ENCODE measurements at regions not wholly inside any gene's neighbourhood (a gene's known extent, or its start where the extent isn't known, plus 50 kb on each side); places are given as distances from the start of the nearest gene placed in this dataset.

- Histone ChIP-seq H3K4me3 (no peak overlapping the region), H3K9me3 (no peaks in the 10 kb centered on the region), H3K27ac (no peak overlapping the region), H3K4me1 (no peaks in the 10 kb centered on the region), H3K36me3 (no peaks in the 10 kb centered on the region), H3K27me3 (no peaks in the 10 kb centered on the region)
- DNase-seq: no peak
- TF ChIP-seq POLR2A (IDR thresholded peaks at IDR 0.05): no peak
- TF ChIP-seq, protein P1, sequence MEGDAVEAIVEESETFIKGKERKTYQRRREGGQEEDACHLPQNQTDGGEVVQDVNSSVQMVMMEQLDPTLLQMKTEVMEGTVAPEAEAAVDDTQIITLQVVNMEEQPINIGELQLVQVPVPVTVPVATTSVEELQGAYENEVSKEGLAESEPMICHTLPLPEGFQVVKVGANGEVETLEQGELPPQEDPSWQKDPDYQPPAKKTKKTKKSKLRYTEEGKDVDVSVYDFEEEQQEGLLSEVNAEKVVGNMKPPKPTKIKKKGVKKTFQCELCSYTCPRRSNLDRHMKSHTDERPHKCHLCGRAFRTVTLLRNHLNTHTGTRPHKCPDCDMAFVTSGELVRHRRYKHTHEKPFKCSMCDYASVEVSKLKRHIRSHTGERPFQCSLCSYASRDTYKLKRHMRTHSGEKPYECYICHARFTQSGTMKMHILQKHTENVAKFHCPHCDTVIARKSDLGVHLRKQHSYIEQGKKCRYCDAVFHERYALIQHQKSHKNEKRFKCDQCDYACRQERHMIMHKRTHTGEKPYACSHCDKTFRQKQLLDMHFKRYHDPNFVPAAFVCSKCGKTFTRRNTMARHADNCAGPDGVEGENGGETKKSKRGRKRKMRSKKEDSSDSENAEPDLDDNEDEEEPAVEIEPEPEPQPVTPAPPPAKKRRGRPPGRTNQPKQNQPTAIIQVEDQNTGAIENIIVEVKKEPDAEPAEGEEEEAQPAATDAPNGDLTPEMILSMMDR (IDR thresholded peaks at IDR 0.05): no peak
Observed at GRCh38 chr11:26901162-26901561, 92.8 kb upstream of the FIBIN start.

DNA sequence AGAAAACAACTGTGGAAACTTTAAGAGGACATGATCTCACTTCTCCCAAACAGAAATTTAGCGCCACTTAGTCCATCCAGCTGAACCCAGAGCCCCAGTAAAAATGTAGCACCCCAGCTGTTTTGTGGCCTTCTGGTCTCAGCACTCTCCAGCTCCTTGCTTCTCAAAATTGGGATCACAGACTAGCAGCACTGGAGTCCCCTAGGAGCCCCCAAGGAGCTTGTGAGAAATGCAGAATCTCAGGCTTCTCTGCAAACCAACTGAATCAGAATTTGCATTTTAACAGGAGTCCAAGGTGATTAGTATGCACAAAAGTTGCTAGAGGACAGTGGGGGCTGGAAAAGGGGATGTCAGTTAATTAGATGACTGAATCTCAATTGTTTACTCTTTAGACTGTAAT, 89.8 kb upstream of the FIBIN start:
- DNase-seq: no peak
- H3K27me3 ChIP-seq: no peaks in the 10 kb centered on the region
- no peaks in the 10 kb centered on the region for H3K36me3 ChIP-seq
- no peak overlapping the region for H3K27ac ChIP-seq
- H3K4me3 ChIP-seq: no peak overlapping the region
- TF ChIP-seq, protein P1 (IDR thresholded peaks at IDR 0.05): no peak
- TF ChIP-seq POLR2A (IDR thresholded peaks at IDR 0.05): no peak
- no peaks in the 10 kb centered on the region for H3K4me1 ChIP-seq
- no peaks in the 10 kb centered on the region for H3K9me3 ChIP-seq

DNA sequence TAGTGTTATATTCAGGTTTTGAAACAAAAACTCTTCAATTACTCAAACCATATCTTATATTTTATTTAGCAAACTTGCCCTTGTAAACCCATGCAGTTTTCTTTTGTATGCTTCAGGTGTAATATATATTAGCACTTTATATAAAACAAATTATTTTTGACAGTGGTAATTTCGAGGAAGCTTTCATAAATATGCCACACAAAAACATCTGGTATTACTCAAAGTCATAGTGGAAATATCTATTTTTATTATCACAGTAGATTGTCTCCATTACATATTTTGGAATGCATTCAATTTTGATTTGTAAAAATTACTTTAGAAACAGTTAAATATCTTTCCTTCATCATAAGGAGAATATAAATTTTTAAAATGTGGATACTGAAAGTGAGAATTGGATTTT, 89.1 kb upstream of the FIBIN start:
- Histone ChIP-seq H3K9me3 (no peaks in the 10 kb centered on the region), H3K4me3 (no peak overlapping the region), H3K27me3 (no peaks in the 10 kb centered on the region), H3K27ac (no peak overlapping the region), H3K4me1 (no peaks in the 10 kb centered on the region), H3K36me3 (no peaks in the 10 kb centered on the region)
- no peak for DNase-seq
- TF ChIP-seq, protein P1 (IDR thresholded peaks at IDR 0.05): no peak
- no peak for TF ChIP-seq POLR2A (IDR thresholded peaks at IDR 0.05)

- Histone ChIP-seq H3K9me3 (no peaks in the 10 kb centered on the region), H3K27me3 (no peaks in the 10 kb centered on the region), H3K4me1 (no peaks in the 10 kb centered on the region), H3K27ac (no peak overlapping the region), H3K4me3 (no peak overlapping the region), H3K36me3 (no peaks in the 10 kb centered on the region)
- no peak for DNase-seq
- TF ChIP-seq POLR2A (IDR thresholded peaks at IDR 0.05): no peak
- TF ChIP-seq, protein P1 (IDR thresholded peaks at IDR 0.05): no peak
Observed at GRCh38 chr11:26905368-26905767, 88.5 kb upstream of the FIBIN start.

- Histone ChIP-seq H3K4me3 (no peak overlapping the region), H3K27ac (no peak overlapping the region), H3K27me3 (no peaks in the 10 kb centered on the region), H3K4me1 (no peaks in the 10 kb centered on the region), H3K36me3 (no peaks in the 10 kb centered on the region), H3K9me3 (no peaks in the 10 kb centered on the region)
- no peak for DNase-seq
- TF ChIP-seq POLR2A (IDR thresholded peaks at IDR 0.05): no peak
Observed at GRCh38 chr11:26909515-26909914, 84.4 kb upstream of the FIBIN start.

- Histone ChIP-seq H3K4me1 (no peaks in the 10 kb centered on the region), H3K27me3 (no peaks in the 10 kb centered on the region), H3K36me3 (no peaks in the 10 kb centered on the region), H3K27ac (no peak overlapping the region), H3K4me3 (no peak overlapping the region), H3K9me3 (no peaks in the 10 kb centered on the region)
- no peak for TF ChIP-seq POLR2A (IDR thresholded peaks at IDR 0.05)
- no peak for DNase-seq
Observed at GRCh38 chr11:26909991-26910591, 83.8 kb upstream of the FIBIN start.

DNA sequence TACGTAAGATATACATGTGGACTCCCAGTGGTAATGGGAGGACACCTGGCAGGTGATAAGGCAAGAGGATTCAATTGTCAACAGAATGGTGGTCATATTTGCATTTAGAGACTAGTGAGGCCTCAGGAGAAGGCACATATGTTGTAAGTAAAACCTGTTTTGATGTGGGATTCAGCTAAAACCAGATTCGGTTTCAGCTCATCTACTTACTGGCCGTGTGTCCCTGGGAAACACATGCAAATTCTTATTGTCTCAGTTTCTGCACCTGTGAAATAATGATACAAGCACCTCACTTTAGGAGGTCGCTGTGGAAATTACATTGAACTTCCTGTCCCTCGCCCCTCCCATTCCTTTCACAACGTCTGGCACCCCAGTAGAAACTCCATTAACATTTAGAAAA, 78.9 kb upstream of the FIBIN start:
- Histone ChIP-seq H3K4me1 (no peaks in the 10 kb centered on the region), H3K27ac (no peak overlapping the region), H3K4me3 (no peak overlapping the region), H3K27me3 (no peaks in the 10 kb centered on the region), H3K9me3 (no peaks in the 10 kb centered on the region), H3K36me3 (no peaks in the 10 kb centered on the region)
- DNase-seq: no peak
- TF ChIP-seq, protein P1 (IDR thresholded peaks at IDR 0.05): no peak
- TF ChIP-seq POLR2A (IDR thresholded peaks at IDR 0.05): no peak

Data from Peyer's patch (tissue), 4 donors.